Heart right ventricle (tissue), 16 donors: ENCODE measurements at regions not wholly inside any gene's neighbourhood (a gene's known extent, or its start where the extent isn't known, plus 50 kb on each side); places are given as distances from the start of the nearest gene placed in this dataset.

Experiments
- ATAC-seq, 8 donors: fragments of 200-7000 bp; cut with Tn5 transposase; one replicate each; pipeline ENCODE4 v1.9.1; 2020; ENCODE audit warnings: mild to moderate bottlenecking in 8 of 8, moderate library complexity in 8 of 8, moderate number of reproducible peaks in 1 of 8
- DNase-seq, 2 donors: peaks; one replicate each; pipeline ENCODE4 v3.0.0-alpha.2; 2020
- H3K27ac ChIP-seq, 10 donors: fragments of 200-600 bp; sonication (generic) in 2 of 10; one replicate each; pipeline versions ENCODE4 v1.5.0 to v1.8.0; 2020 to 2022; ENCODE audit warnings: mild to moderate bottlenecking in 3 of 10
- H3K27me3 ChIP-seq, 7 donors: fragments of 200-600 bp; one replicate each; pipeline ENCODE4 v1.8.0; 2021 to 2022; ENCODE audit warnings: mild to moderate bottlenecking in 2 of 7
- H3K36me3 ChIP-seq, 9 donors: fragments of 200-600 bp; sonication (generic) in 1 of 9; one replicate each; pipeline versions ENCODE4 v1.5.0 to v1.8.0; 2020 to 2022; ENCODE audit warnings: mild to moderate bottlenecking in 2 of 9
- H3K4me1 ChIP-seq, 9 donors: fragments of 200-600 bp; sonication (generic) in 1 of 9; one replicate each; pipeline versions ENCODE4 v1.5.0 to v1.8.0; 2020 to 2022; ENCODE audit warnings: mild to moderate bottlenecking in 4 of 9
- H3K4me3 ChIP-seq, 10 donors: fragments of 200-600 bp; sonication (generic) in 2 of 10; one replicate each; pipeline versions ENCODE4 v1.5.0 to v1.8.0; 2020 to 2022; ENCODE audit warnings: mild to moderate bottlenecking in 7 of 10, moderate library complexity in 2 of 10
- H3K9me3 ChIP-seq, 11 donors: fragments of 200-600 bp in 10 of 11; sonication (generic) in 2 of 11; one replicate each; pipeline versions ENCODE4 v1.5.0 to v1.8.0; 2013 to 2022; ENCODE audit warnings: mild to moderate bottlenecking in 2 of 11, control low read depth in 1 of 11, moderate library complexity in 1 of 11
- WGBS, 2 donors: extraction: QIAGEN DNeasy Blood & Tissue Kit; methylation state at CpG; one replicate each; pipeline ENCODE4 v1.1.7; 2013; ENCODE audit warnings: inconsistent platforms in 1 of 2; 5-methylcytosine and 5-hydroxymethylcytosine counted together
- intact Hi-C, 10 donors: fragments of 100-400 bp; cut with DNase I; formaldehyde crosslinking; loops; one replicate each; pipeline versions ENCODE4 v1.11.1 to v1.14.2; 2022
- TF ChIP-seq, protein P1 (sequence below), 9 donors: fragments of 200-600 bp; sonication (generic) in 2 of 9; IDR thresholded peaks; one replicate each; pipeline versions ENCODE4 v1.5.0 to v1.8.0; 2021 to 2022; ENCODE audit warnings: antibody characterized with exemption in 9 of 9, mild to moderate bottlenecking in 5 of 9, moderate library complexity in 1 of 9
- donor health status: Arrhythmogenic right ventricular cardiomyopathy.
- donor health status: ischemic (EF 13 %, LVEDD 7.1; RV severe dilation, severe dysfunction).
- donor health status: healthy with polysubstance abuse.
- donor health status: DM: no; HTN: yes; CAD: no.
- donor health status: DM: no; HTN: no; CAD: no.
- donor health status: ischemic (EF 25% LVEDD 6.9; RV normal size, moderate dysfunction).
- donor health status: ischemic (EF 25% LVEDD 5.7; RV mildly dilated, moderate dysfunction).
- donor health status: healthy.
- donor health status: DM: yes; HTN: yes; CAD: no.
- donor health status: Ischemic cardiomyopathy.
- donor health status: ischemic (EF 35%, LVEDD 5.7; RV mildly dilated, moderate dysfunction).
- donor health status: nonischemic (EF 11% LVEDD 7.7; RV severe dilation, severe dysfunction).
- donor health status: DM: yes; HTN: yes; CAD: no.
- donor health status: PGD.
- donor health status: ischemic (EF 29% LVEDD 5.4; RV normal size, mild dysfunction).
- donor health status: nonischemic (EF 23%, LVEDD 6.1; RV moderate dilation, normal function).

DNA sequence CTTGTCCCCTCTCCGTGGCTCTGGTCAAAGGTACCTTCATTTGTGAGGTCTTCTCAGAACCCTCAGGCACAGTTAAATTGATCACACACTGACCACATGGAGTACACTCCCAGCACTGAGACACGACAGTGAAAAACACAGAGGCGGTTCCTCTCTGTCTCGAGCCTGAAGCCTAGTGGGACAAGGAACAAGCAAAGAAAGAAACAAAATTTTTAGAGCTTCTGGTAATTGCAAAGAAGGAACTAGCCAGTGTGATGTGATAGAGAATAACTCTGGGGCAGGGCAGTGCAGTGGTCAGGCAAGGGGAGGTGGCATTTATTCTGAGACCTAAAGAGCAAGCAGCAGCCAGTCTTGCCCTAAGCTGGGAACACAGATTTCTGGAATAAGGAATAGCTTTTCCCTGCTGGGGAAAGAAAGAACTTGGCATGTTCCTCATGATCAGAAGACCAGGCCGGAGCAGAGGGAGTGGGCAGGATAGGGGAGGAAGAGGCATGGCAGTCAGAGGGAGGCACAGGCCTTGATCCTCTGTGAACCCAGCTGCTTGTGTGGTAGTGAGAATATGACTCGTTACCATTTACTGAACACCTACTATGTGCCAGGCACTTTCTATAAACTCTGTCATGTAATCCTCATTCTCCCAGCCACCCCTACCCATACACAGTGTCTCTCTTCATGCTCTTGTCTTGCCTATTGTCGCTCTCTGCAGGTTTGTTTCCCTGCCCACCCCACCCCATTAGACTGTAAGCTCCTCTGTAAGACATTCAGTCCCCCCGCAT, 262.3 kb upstream of the HES1 start:
- ATAC-seq (no peak), DNase-seq (no peak)
- peaks cover 0 to 37% (median 18%) of the 10 kb centered on the region in 7 donors for H3K27me3 ChIP-seq
- H3K4me3 ChIP-seq, result no peak overlapping the region
- H3K4me1 ChIP-seq, result peaks cover 0 to 22% (median 9%) of the 10 kb centered on the region in 9 donors
- WGBS, 2 donors, result 92 to 94% methylated on average over 8 of the region's 8 CpGs
- no peaks in the 10 kb centered on the region for H3K36me3 ChIP-seq
- TF ChIP-seq, protein P1, sequence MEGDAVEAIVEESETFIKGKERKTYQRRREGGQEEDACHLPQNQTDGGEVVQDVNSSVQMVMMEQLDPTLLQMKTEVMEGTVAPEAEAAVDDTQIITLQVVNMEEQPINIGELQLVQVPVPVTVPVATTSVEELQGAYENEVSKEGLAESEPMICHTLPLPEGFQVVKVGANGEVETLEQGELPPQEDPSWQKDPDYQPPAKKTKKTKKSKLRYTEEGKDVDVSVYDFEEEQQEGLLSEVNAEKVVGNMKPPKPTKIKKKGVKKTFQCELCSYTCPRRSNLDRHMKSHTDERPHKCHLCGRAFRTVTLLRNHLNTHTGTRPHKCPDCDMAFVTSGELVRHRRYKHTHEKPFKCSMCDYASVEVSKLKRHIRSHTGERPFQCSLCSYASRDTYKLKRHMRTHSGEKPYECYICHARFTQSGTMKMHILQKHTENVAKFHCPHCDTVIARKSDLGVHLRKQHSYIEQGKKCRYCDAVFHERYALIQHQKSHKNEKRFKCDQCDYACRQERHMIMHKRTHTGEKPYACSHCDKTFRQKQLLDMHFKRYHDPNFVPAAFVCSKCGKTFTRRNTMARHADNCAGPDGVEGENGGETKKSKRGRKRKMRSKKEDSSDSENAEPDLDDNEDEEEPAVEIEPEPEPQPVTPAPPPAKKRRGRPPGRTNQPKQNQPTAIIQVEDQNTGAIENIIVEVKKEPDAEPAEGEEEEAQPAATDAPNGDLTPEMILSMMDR (IDR thresholded peaks at IDR 0.05), result no peak
- no peaks in the 10 kb centered on the region for H3K9me3 ChIP-seq
- intact Hi-C loops, result loop anchor here in 2 of 10 donors (10.0 kb wide), 2 partner anchors 49 to 181 kb away; no protein-coding TSS in a partner anchor
- no peak overlapping the region for H3K27ac ChIP-seq

DNA sequence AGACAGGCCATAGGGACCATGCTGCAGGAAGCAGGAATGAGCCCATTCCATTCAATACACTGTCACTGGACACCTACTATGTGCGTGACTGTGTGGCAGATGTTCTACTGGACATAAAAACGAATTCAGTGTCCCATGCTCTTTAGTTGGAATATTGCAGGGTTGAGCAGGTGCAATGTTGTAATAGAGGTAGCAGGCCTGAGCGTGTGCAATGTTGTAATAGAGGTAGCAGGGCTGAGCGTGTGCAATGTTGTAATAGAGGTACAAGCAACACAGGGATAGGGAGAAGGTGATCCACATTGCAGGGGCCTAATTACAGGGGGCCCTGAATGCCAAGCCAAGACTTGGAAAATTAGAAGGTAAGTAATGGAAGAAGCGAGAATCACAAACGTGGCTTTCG, 261.4 kb upstream of the HES1 start:
- Histone ChIP-seq H3K36me3 (no peaks in the 10 kb centered on the region), H3K9me3 (no peaks in the 10 kb centered on the region), H3K27me3 (peaks cover 0 to 28% (median 9%) of the 10 kb centered on the region in 7 donors), H3K4me3 (no peak overlapping the region), H3K27ac (no peak overlapping the region), H3K4me1 (peaks cover 0 to 15% (median 6%) of the 10 kb centered on the region in 9 donors)
- ATAC-seq (no peak), DNase-seq (no peak)
- TF ChIP-seq, protein P1 (IDR thresholded peaks at IDR 0.05), result no peak
- 90 to 96% methylated on average over 7 of the region's 7 CpGs for WGBS, 2 donors
- intact Hi-C loops, result loop anchor here in 2 of 10 donors (10.0 kb wide), 2 partner anchors 50 to 180 kb away; no protein-coding TSS in a partner anchor

DNA sequence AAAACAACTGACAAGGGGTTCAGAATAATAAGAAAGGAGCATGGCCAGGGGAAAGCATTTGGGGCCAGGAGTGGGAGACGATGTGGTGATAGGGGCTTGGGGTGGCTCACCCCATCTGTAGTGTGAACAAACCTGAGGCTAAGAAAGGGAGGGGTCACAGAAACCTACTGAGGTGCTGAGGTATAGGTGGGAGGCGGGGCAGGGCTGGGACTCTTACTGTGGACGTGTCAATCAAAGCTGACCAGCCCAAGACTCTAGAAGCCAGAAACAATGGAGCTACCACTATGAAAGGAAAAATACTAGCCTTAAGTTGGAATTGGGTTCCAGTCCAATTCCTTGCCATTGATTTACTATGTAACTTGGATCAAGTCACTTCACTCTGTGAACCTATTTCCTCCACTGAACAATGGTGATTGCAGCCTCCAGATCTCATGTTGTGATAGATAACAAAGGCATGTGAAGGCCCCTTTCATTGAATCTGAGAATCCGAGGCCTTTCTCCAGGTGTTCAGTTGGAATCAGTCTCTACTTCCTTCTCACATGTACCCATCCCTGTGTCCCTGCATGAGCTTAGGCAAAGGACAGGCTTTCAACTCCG, 260.9 kb upstream of the HES1 start:
- peaks cover 0 to 9% (median under 1%) of the 10 kb centered on the region in 9 donors for H3K4me1 ChIP-seq
- no peaks in the 10 kb centered on the region for H3K36me3 ChIP-seq
- DNase-seq (no peak), ATAC-seq (peak in 7 of 8 donors; percentile 14 to 56 (median 46))
- TF ChIP-seq, protein P1 (IDR thresholded peaks at IDR 0.05), result no peak
- H3K27me3 ChIP-seq, result peaks cover 0 to 22% (median 4%) of the 10 kb centered on the region in 7 donors
- H3K27ac ChIP-seq, result no peak overlapping the region
- 79 to 80% methylated on average over 5 of the region's 5 CpGs for WGBS, 2 donors
- intact Hi-C loops, result loop anchor here in 2 of 10 donors (10.0 kb wide), 2 partner anchors 50 to 180 kb away; no protein-coding TSS in a partner anchor
- no peaks in the 10 kb centered on the region for H3K9me3 ChIP-seq
- H3K4me3 ChIP-seq, result no peak overlapping the region

DNA sequence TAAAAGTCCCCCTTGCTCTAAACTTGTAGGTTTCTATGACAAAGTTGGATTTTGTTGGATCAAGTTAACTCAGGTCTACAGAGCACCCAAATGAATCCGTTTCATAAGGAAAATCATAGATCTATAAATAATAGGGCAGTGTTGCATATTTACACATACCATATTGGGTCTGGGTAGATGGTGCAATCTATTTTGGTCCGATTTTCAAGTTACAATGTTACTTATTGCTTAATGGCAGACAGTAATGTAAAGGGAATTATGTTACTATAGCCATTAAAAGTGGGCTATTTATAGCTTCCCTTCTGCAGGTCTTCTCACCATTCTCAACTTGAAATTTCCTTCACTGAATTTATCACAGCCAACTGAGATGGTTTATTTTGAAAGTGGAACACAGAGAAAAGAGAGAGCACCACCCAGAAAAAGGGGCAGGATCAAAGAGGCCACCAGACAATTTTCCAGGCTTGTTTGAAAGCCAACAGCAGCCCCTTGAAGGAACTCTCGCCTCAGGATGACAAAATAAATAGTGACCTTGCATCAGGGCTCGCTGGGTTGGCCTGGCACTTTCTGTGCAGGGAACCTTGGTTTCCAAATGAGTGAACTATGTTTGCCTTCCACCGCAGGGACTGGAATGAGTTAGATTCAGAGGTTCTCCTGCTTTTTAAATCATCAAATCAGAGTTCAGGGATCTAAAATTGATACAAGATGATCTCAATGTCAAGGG, 260.2 kb upstream of the HES1 start:
- intact Hi-C loops, result loop anchor here in 2 of 10 donors (10.0 kb wide), 2 partner anchors 51 to 179 kb away; no protein-coding TSS in a partner anchor

More for the DNA sequence above, 260.2 kb upstream of the HES1 start:
- 74 to 88% methylated on average over 5 of the region's 5 CpGs for WGBS, 2 donors
- TF ChIP-seq, protein P1 (IDR thresholded peaks at IDR 0.05), result no peak
- Histone ChIP-seq H3K27me3 (peaks cover 0 to 15% (median 0%) of the 10 kb centered on the region in 7 donors), H3K4me1 (peaks cover 0 to 4% (median 0%) of the 10 kb centered on the region in 9 donors), H3K4me3 (no peak overlapping the region), H3K9me3 (no peaks in the 10 kb centered on the region), H3K27ac (no peak overlapping the region), H3K36me3 (no peaks in the 10 kb centered on the region)
- DNase-seq, result no peak
- ATAC-seq, result no peak
